Astrocyte (in vitro differentiated cells and primary cell): ENCODE measurements at regions not wholly inside any gene's neighbourhood (a gene's known extent, or its start where the extent isn't known, plus 50 kb on each side); places are given as distances from the start of the nearest gene placed in this dataset.
"Not testable (repeated sequence)": the region's sequence is repeated elsewhere in the genome, so short reads cannot be mapped to it uniquely, and the experiment has no call there.

Experiments used
- DNase-seq: peaks from one replicate; pipeline ENCODE4 v3.0.0-alpha.2; 2010; ENCODE audit warnings: low read depth
- FAIRE-seq: peaks from 2 replicates; lab custom pipeline; 2011; peaks lifted over from hg19 to GRCh38; lab: Jason Lieb, UNC
- H2AFZ ChIP-seq: 2 replicates; pipeline ENCODE4 v1.6.0; 2012; ENCODE audit warnings: low read depth, low read length, inconsistent platforms
- H3K27ac ChIP-seq: 2 replicates; pipeline ENCODE4 v1.5.1; 2011; ENCODE audit warnings: low read depth, low read length, inconsistent platforms
- H3K27me3 ChIP-seq: 2 replicates; pipeline ENCODE4 v1.6.0; 2011; ENCODE audit warnings: low read length, inconsistent platforms; ENCODE audit not compliant: insufficient read depth
- H3K36me3 ChIP-seq: 2 replicates; pipeline ENCODE4 v1.5.1; 2011; ENCODE audit warnings: low read length, inconsistent platforms; ENCODE audit not compliant: insufficient read depth
- H3K4me1 ChIP-seq: 2 replicates; pipeline ENCODE4 v1.5.1; 2011; ENCODE audit warnings: low read length, inconsistent platforms; ENCODE audit not compliant: insufficient read depth
- H3K4me2 ChIP-seq: 2 replicates; pipeline ENCODE4 v1.6.0; 2012; ENCODE audit warnings: low read length, inconsistent platforms
- H3K4me3 ChIP-seq: 2 replicates; pipeline ENCODE4 v1.5.1; 2011; ENCODE audit warnings: low read depth, mild to moderate bottlenecking, low read length, inconsistent platforms; ENCODE audit not compliant: insufficient read depth
- H3K79me2 ChIP-seq: 2 replicates; pipeline ENCODE4 v1.6.0; 2012; ENCODE audit warnings: mild to moderate bottlenecking, low read length, inconsistent platforms; ENCODE audit not compliant: insufficient read depth
- H3K9ac ChIP-seq: 2 replicates; pipeline ENCODE4 v1.6.0; 2012; ENCODE audit warnings: mild to moderate bottlenecking, low read length, inconsistent platforms
- H3K9me3 ChIP-seq: 2 replicates; pipeline ENCODE4 v1.5.1; 2012; ENCODE audit warnings: low read depth, mild to moderate bottlenecking, low read length, inconsistent platforms; ENCODE audit not compliant: insufficient read depth
- H4K20me1 ChIP-seq: 2 replicates; pipeline ENCODE4 v1.6.0; 2012; ENCODE audit warnings: low read length, inconsistent platforms; ENCODE audit not compliant: insufficient read depth
- H3K27ac Mint-ChIP-seq: one replicate; pipeline ENCODE4 v1.8.0; 2021; ENCODE audit warnings: mild to moderate bottlenecking, mixed read lengths; ENCODE audit not compliant: unreplicated experiment
- H3K27me3 Mint-ChIP-seq: one replicate; pipeline ENCODE4 v1.8.0; 2021; ENCODE audit warnings: low read depth, mixed read lengths; ENCODE audit not compliant: unreplicated experiment
- H3K36me3 Mint-ChIP-seq: one replicate; pipeline ENCODE4 v1.8.0; 2021; ENCODE audit warnings: low read depth, mixed read lengths; ENCODE audit not compliant: unreplicated experiment
- H3K4me1 Mint-ChIP-seq: one replicate; pipeline ENCODE4 v1.8.0; 2021; ENCODE audit warnings: low read depth, mixed read lengths; ENCODE audit not compliant: unreplicated experiment
- H3K4me3 Mint-ChIP-seq: one replicate; pipeline ENCODE4 v1.8.0; 2021; ENCODE audit warnings: mild to moderate bottlenecking, moderate library complexity, mixed read lengths; ENCODE audit not compliant: unreplicated experiment
- H3K9me3 Mint-ChIP-seq: one replicate; pipeline ENCODE4 v1.8.0; 2021; ENCODE audit warnings: mild to moderate bottlenecking, mixed read lengths; ENCODE audit not compliant: unreplicated experiment
- CTCF ChIP-seq: IDR thresholded peaks from 2 replicates; pipeline ENCODE4 v1.5.1; 2011; ENCODE audit warnings: low read depth, mild to moderate bottlenecking, inconsistent platforms, low read length, moderate library complexity; ENCODE audit not compliant: insufficient read depth
- EZH2 ChIP-seq: IDR thresholded peaks from 2 replicates; pipeline ENCODE4 v1.6.1; 2012; ENCODE audit warnings: mild to moderate bottlenecking, low read length, inconsistent platforms; ENCODE audit not compliant: insufficient read depth

- Histone ChIP-seq H2AFZ (no peak overlapping the region), H3K27ac (no peak overlapping the region), H3K36me3 (no peaks in the 10 kb centered on the region), H3K4me2 (no peak overlapping the region), H4K20me1 (no peaks in the 10 kb centered on the region), H3K27me3 (no peaks in the 10 kb centered on the region), H3K9me3 (peaks cover 5% of the 10 kb centered on the region), H3K4me1 (no peaks in the 10 kb centered on the region), H3K9ac (no peak overlapping the region), H3K79me2 (no peaks in the 10 kb centered on the region), H3K4me3 (no peak overlapping the region)
- no peak overlapping the region for H3K4me3 Mint-ChIP-seq
- peaks cover 5% of the 10 kb centered on the region for H3K9me3 Mint-ChIP-seq
- no peak for DNase-seq
- FAIRE-seq: no peak
- H3K27me3 Mint-ChIP-seq: peaks cover 22% of the 10 kb centered on the region
- peaks cover 9% of the 10 kb centered on the region for H3K4me1 Mint-ChIP-seq
- no peak overlapping the region for H3K27ac Mint-ChIP-seq
- H3K36me3 Mint-ChIP-seq: peaks cover 3% of the 10 kb centered on the region
- TF ChIP-seq CTCF: no peak
- TF ChIP-seq EZH2: no peak
These were observed 56.6 kb upstream of the HELT start for GRCh38 chr4:184961660-184962059.

GRCh38 chr4:184962125-184962638 is 56.1 kb upstream of the HELT start:
- Mint-ChIP-seq H3K27me3 (peaks cover 22% of the 10 kb centered on the region), H3K27ac (no peak overlapping the region), H3K4me3 (no peak overlapping the region), H3K9me3 (peaks cover 5% of the 10 kb centered on the region), H3K4me1 (peaks cover 9% of the 10 kb centered on the region), H3K36me3 (peaks cover 3% of the 10 kb centered on the region)
- H3K36me3 ChIP-seq: no peaks in the 10 kb centered on the region
- no peaks in the 10 kb centered on the region for H3K27me3 ChIP-seq
- H3K9me3 ChIP-seq: peaks cover 5% of the 10 kb centered on the region
- no peak overlapping the region for H2AFZ ChIP-seq
- FAIRE-seq (no peak), DNase-seq (no peak)
- no peak overlapping the region for H3K4me3 ChIP-seq
- no peak overlapping the region for H3K27ac ChIP-seq
- H3K4me2 ChIP-seq: no peak overlapping the region
- no peak for TF ChIP-seq CTCF
- no peak for TF ChIP-seq EZH2
- no peaks in the 10 kb centered on the region for H3K4me1 ChIP-seq
- H4K20me1 ChIP-seq: no peaks in the 10 kb centered on the region
- H3K79me2 ChIP-seq: no peaks in the 10 kb centered on the region
- H3K9ac ChIP-seq: no peak overlapping the region

GRCh38 chr4:184965230-184966050 is 52.9 kb upstream of the HELT start:
- not testable (repeated sequence) for H4K20me1 ChIP-seq, H2AFZ ChIP-seq, H3K27me3 ChIP-seq, H3K4me1 ChIP-seq, H3K9me3 ChIP-seq, H3K4me2 ChIP-seq, H3K4me1 Mint-ChIP-seq, H3K4me3 ChIP-seq, H3K36me3 Mint-ChIP-seq, H3K79me2 ChIP-seq, H3K4me3 Mint-ChIP-seq, DNase-seq, H3K36me3 ChIP-seq, H3K27ac ChIP-seq, H3K27ac Mint-ChIP-seq, FAIRE-seq, H3K9ac ChIP-seq
- peaks cover 17% of the 10 kb centered on the region for H3K27me3 Mint-ChIP-seq
- peaks cover 15% of the 10 kb centered on the region for H3K9me3 Mint-ChIP-seq

GRCh38 chr4:184966051-184966691 is 52.1 kb upstream of the HELT start:
- not testable (repeated sequence) for H4K20me1 ChIP-seq, H3K4me3 Mint-ChIP-seq, FAIRE-seq, H3K79me2 ChIP-seq, H3K27ac ChIP-seq, H3K4me1 Mint-ChIP-seq, H3K9ac ChIP-seq, H3K27ac Mint-ChIP-seq, H2AFZ ChIP-seq, DNase-seq, H3K27me3 ChIP-seq, H3K4me2 ChIP-seq, H3K36me3 Mint-ChIP-seq, H3K4me1 ChIP-seq, H3K4me3 ChIP-seq, H3K36me3 ChIP-seq, H3K9me3 ChIP-seq
- Mint-ChIP-seq H3K27me3 (peaks cover 15% of the 10 kb centered on the region), H3K9me3 (peaks cover 19% of the 10 kb centered on the region)
